HEK293T (cell line): ENCODE measurements at regions not wholly inside any gene's neighbourhood (a gene's known extent, or its start where the extent isn't known, plus 50 kb on each side); places are given as distances from the start of the nearest gene placed in this dataset.

Source experiments
- ARNT ChIP-seq: fragments of 450-650 bp; IDR thresholded peaks from 2 replicates; pipeline ENCODE4 v1.6.1; 2017; ENCODE audit warnings: mild to moderate bottlenecking
- CTBP1 ChIP-seq: fragments of 450-650 bp; IDR thresholded peaks from 2 replicates; pipeline ENCODE4 v1.6.1; 2016; ENCODE audit warnings: borderline replicate concordance
- FOXK2 ChIP-seq: fragments of 450-650 bp; IDR thresholded peaks from 2 replicates; pipeline ENCODE4 v1.6.1; 2016; ENCODE audit warnings: mild to moderate bottlenecking
- HDGF ChIP-seq: fragments of 450-650 bp; IDR thresholded peaks from 2 replicates; pipeline ENCODE4 v1.6.1; 2017; ENCODE audit warnings: antibody characterized with exemption, borderline replicate concordance
- NFRKB ChIP-seq: fragments of 450-650 bp; IDR thresholded peaks from 2 replicates; pipeline ENCODE4 v1.6.1; 2016; ENCODE audit warnings: mild to moderate bottlenecking, moderate library complexity
- SP1 ChIP-seq: fragments of 450-650 bp; IDR thresholded peaks from 2 replicates; pipeline ENCODE4 v1.6.1; 2017
- SUZ12 ChIP-seq: fragments of 450-650 bp; IDR thresholded peaks from 2 replicates; pipeline ENCODE4 v1.6.1; 2016; ENCODE audit warnings: mild to moderate bottlenecking
- TARDBP ChIP-seq: fragments of 450-650 bp; IDR thresholded peaks from 2 replicates; pipeline ENCODE4 v1.6.1; 2016
- ZNF384 ChIP-seq: fragments of 450-650 bp; IDR thresholded peaks from 2 replicates; pipeline ENCODE4 v1.6.1; 2016

DNA sequence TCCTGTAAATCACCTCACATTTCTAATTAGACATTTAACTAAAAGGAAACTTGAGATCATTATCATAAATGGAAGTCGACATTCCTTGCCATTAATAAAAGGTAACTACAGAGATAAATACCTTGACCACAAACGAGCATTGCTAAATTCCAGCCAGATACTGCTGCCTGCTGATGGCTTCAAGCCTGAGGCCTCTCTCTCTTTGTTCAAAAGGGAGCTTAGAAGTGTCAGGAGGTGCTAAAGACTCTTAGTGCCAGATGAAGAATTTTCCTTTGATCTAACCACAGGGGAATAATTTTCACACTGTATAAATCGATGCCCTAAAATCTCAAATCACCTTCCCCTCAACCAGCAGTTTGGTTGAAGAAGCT lies 248.2 kb upstream of the PMEPA1 start:
- TF ChIP-seq FOXK2 (no peak), SP1 (no peak), ZNF384 (no peak), ARNT (no peak), TARDBP (no peak), NFRKB (no peak), HDGF (no peak), SUZ12 (no peak), CTBP1 (no peak)
